Natural killer cell (primary cell): ENCODE measurements at regions not wholly inside any gene's neighbourhood (a gene's known extent, or its start where the extent isn't known, plus 50 kb on each side); places are given as distances from the start of the nearest gene placed in this dataset.
"Not testable (repeated sequence)": the region's sequence is repeated elsewhere in the genome, so short reads cannot be mapped to it uniquely, and the experiment has no call there.

Experiments
- ATAC-seq, 3 donors: fragments of 150-1000 bp in 2 of 3; fragments of 200-7000 bp in 1 of 3; cut with Tn5 transposase; 1 replicate in 1 of 3; 2 replicates in 2 of 3; pipeline ENCODE4 v1.10.0; 2021; ENCODE audit warnings: mild to moderate bottlenecking in 2 of 3, moderate library complexity in 2 of 3
- DNase-seq, 2 donors: peaks; one replicate each; pipeline versions ENCODE4 v3.0.0 to v3.0.0-alpha.2; 2013 to 2021; ENCODE audit warnings: mixed read lengths in 1 of 2
- H3K27ac ChIP-seq: one replicate; pipeline ENCODE4 v1.5.1; 2013; ENCODE audit warnings: mild to moderate bottlenecking, low read length
- H3K27me3 ChIP-seq: one replicate; pipeline ENCODE4 v1.6.1; 2013; ENCODE audit warnings: low read length; ENCODE audit not compliant: control insufficient read depth, insufficient read depth
- H3K36me3 ChIP-seq: one replicate; pipeline ENCODE4 v1.6.1; 2013; ENCODE audit warnings: low read length; ENCODE audit not compliant: control insufficient read depth, insufficient read depth
- H3K4me1 ChIP-seq: one replicate; pipeline ENCODE4 v1.6.1; 2013; ENCODE audit warnings: low read length; ENCODE audit not compliant: control insufficient read depth, insufficient read depth
- H3K4me3 ChIP-seq: one replicate; pipeline ENCODE4 v1.5.1; 2013; ENCODE audit warnings: low read length
- H3K9me3 ChIP-seq: one replicate; pipeline ENCODE4 v1.6.1; 2013; ENCODE audit warnings: low read length; ENCODE audit not compliant: control insufficient read depth, insufficient read depth
- H3K27ac Mint-ChIP-seq, 2 donors: one replicate each; pipeline ENCODE4 v1.8.0; 2022; ENCODE audit warnings: mild to moderate bottlenecking in 2 of 2, mixed read lengths in 2 of 2, moderate library complexity in 1 of 2
- H3K27me3 Mint-ChIP-seq, 2 donors: one replicate each; pipeline ENCODE4 v1.8.0; 2022; ENCODE audit warnings: low read depth in 2 of 2, mixed read lengths in 2 of 2
- H3K36me3 Mint-ChIP-seq: one replicate; pipeline ENCODE4 v1.8.0; 2022; ENCODE audit warnings: mixed read lengths
- H3K4me1 Mint-ChIP-seq, 2 donors: one replicate each; pipeline ENCODE4 v1.8.0; 2022; ENCODE audit warnings: mixed read lengths in 2 of 2
- H3K4me3 Mint-ChIP-seq: one replicate; pipeline ENCODE4 v1.8.0; 2022; ENCODE audit warnings: mild to moderate bottlenecking, moderate library complexity, mixed read lengths
- H3K9me3 Mint-ChIP-seq, 2 donors: one replicate each; pipeline ENCODE4 v1.8.0; 2022; ENCODE audit warnings: mixed read lengths in 2 of 2
- CTCF ChIP-seq: fragments of 200-600 bp; IDR thresholded peaks from one replicate; pipeline ENCODE4 v1.8.0; 2022; ENCODE audit warnings: antibody characterized with exemption
- WGBS: methylation state at CpG from one replicate; pipeline ENCODE4 v1.1.7; 2013; ENCODE audit warnings: missing lambda C conversion rate; ENCODE audit not compliant: insufficient coverage; 5-methylcytosine and 5-hydroxymethylcytosine counted together
- intact Hi-C: fragments of 100-400 bp; cut with micrococcal nuclease; formaldehyde crosslinking; loops from one replicate; pipeline ENCODE4 v1.14.2; 2022

GRCh38 chr4:118539412-118540077, 145.6 kb upstream of the METTL14 start:
- H3K4me3 ChIP-seq, H3K4me3 Mint-ChIP-seq, H3K27me3 ChIP-seq, H3K27me3 Mint-ChIP-seq, intact Hi-C loops, H3K9me3 Mint-ChIP-seq, H3K4me1 ChIP-seq, H3K9me3 ChIP-seq, H3K27ac Mint-ChIP-seq, H3K27ac ChIP-seq, H3K36me3 ChIP-seq, H3K36me3 Mint-ChIP-seq, H3K4me1 Mint-ChIP-seq: not testable (repeated sequence)
- DNase-seq = peak in 1 of 2 donors; percentile 17
- no CpG with 5 or more reads among the region's 2 CpGs for WGBS
- peak; percentile 9 for TF ChIP-seq CTCF
- peak in 1 of 3 donors; percentile 41 for ATAC-seq

DNA sequence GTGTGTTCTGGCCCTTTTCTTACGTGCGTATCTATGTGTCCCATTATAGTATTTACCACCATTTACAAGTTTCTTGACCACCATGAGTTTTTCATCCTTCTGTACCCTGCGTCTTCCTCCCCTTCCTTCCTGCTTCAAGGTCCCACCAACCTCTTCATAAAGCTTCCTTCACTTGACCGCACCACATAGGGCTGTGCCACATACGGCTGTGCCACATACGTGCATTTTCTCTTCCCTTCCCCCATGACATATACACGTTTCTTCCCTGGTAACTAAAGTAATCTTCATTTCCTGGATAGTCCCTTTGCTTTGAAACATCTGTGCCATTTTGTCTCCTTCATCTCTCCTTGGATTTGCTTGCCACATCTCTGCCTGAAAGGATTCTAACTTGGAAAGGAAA, 128.6 kb upstream of the METTL14 start:
- H3K4me3 ChIP-seq, H3K27me3 Mint-ChIP-seq, H3K27ac ChIP-seq, H3K9me3 ChIP-seq, DNase-seq, H3K9me3 Mint-ChIP-seq, ATAC-seq, intact Hi-C loops, H3K27ac Mint-ChIP-seq, H3K4me3 Mint-ChIP-seq, H3K4me1 Mint-ChIP-seq, H3K36me3 Mint-ChIP-seq, H3K27me3 ChIP-seq, H3K36me3 ChIP-seq, H3K4me1 ChIP-seq: not testable (repeated sequence)
- 90% methylated on average over 2 of the region's 7 CpGs for WGBS

GRCh38 chr4:118557298-118557851, 127.8 kb upstream of the METTL14 start:
- ATAC-seq (no peak), DNase-seq (no peak)

GRCh38 chr4:118558188-118558587, 127.0 kb upstream of the METTL14 start:
- DNase-seq, H3K9me3 Mint-ChIP-seq, H3K4me3 Mint-ChIP-seq, H3K36me3 Mint-ChIP-seq, H3K36me3 ChIP-seq, H3K4me1 Mint-ChIP-seq, intact Hi-C loops, H3K27ac Mint-ChIP-seq, H3K27me3 Mint-ChIP-seq, H3K27me3 ChIP-seq, H3K9me3 ChIP-seq, H3K27ac ChIP-seq, H3K4me1 ChIP-seq, ATAC-seq, H3K4me3 ChIP-seq: not testable (repeated sequence)
- WGBS = 89% methylated on average over 2 of the region's 7 CpGs

More at GRCh38 chr4:118557298-118557851, 127.8 kb upstream of the METTL14 start:
- H3K9me3 ChIP-seq = no peaks in the 10 kb centered on the region
- H3K27ac ChIP-seq = no peak overlapping the region
- 25% methylated on average over 4 of the region's 8 CpGs for WGBS
- no peaks in the 10 kb centered on the region for H3K4me1 ChIP-seq
- Mint-ChIP-seq H3K27ac (no peak overlapping the region), H3K36me3 (no peaks in the 10 kb centered on the region), H3K27me3 (peaks cover 0 to 8% of the 10 kb centered on the region in 2 donors), H3K4me3 (no peak overlapping the region), H3K4me1 (no peaks in the 10 kb centered on the region), H3K9me3 (no peaks in the 10 kb centered on the region)
- TF ChIP-seq CTCF = no peak
- no peaks in the 10 kb centered on the region for H3K27me3 ChIP-seq
- no peak overlapping the region for H3K4me3 ChIP-seq
- H3K36me3 ChIP-seq = no peaks in the 10 kb centered on the region
- intact Hi-C loops = no loop called here

- H3K4me1 ChIP-seq, H3K36me3 Mint-ChIP-seq, H3K4me3 Mint-ChIP-seq, H3K27ac ChIP-seq, intact Hi-C loops, H3K27me3 Mint-ChIP-seq, H3K27me3 ChIP-seq, H3K36me3 ChIP-seq, H3K27ac Mint-ChIP-seq, H3K9me3 Mint-ChIP-seq, ATAC-seq, DNase-seq, H3K4me1 Mint-ChIP-seq, H3K4me3 ChIP-seq, H3K9me3 ChIP-seq: not testable (repeated sequence)
Measured at GRCh38 chr4:118561559-118561958, 123.6 kb upstream of the METTL14 start.

DNA sequence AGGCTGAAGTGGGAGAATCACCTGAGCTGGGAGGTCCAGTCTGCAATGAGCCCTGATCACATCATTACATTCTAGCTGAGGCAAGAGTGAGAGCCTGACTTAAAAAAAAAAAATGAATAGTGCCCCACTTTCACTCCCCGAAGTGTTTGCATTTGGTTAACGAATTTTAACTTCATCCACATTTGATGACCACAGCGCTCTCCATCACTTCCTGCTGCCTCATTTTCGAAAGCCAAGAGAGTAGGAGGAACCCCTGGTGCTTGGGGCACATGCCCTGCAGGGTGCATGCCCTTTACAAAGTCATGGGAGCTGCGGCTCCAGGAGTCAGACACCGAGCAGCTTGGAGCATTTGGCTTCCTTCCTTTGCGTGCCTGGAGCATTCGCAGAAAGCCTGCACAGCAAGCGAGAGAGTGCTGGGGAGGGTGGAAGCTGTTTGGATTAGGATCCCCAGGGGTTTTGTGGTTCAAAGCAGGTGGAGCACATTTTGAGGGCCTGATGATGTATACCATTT, 119.1 kb upstream of the METTL14 start:
- H3K27ac Mint-ChIP-seq, H3K27ac ChIP-seq, H3K4me1 Mint-ChIP-seq, DNase-seq, H3K9me3 Mint-ChIP-seq, H3K36me3 ChIP-seq, H3K4me3 ChIP-seq, H3K27me3 Mint-ChIP-seq, H3K27me3 ChIP-seq, intact Hi-C loops, H3K36me3 Mint-ChIP-seq, H3K4me1 ChIP-seq, H3K9me3 ChIP-seq, H3K4me3 Mint-ChIP-seq: not testable (repeated sequence)
- ATAC-seq = peak in 2 of 3 donors; percentile 26 to 39
- 11% methylated on average over 8 of the region's 9 CpGs for WGBS
